Sigmoid colon (tissue), 4 donors: ENCODE measurements at regions not wholly inside any gene's neighbourhood (a gene's known extent, or its start where the extent isn't known, plus 50 kb on each side); places are given as distances from the start of the nearest gene placed in this dataset.

Experiments used
- CTCF ChIP-seq, 4 experiments: fragments of 450-650 bp in 3 of 4; fragments of 200-600 bp in 1 of 4; IDR thresholded peaks; one replicate each; pipeline ENCODE4 v1.5.1; 2016 to 2019; ENCODE audit warnings: antibody characterized with exemption in 4 of 4, mild to moderate bottlenecking in 3 of 4, moderate library complexity in 2 of 4
- POLR2A ChIP-seq, 2 donors: fragments of 450-650 bp; IDR thresholded peaks; one replicate each; pipeline ENCODE4 v1.6.1; 2016; ENCODE audit warnings: antibody characterized with exemption in 2 of 2, mild to moderate bottlenecking in 2 of 2, moderate library complexity in 2 of 2
- POLR2AphosphoS5 ChIP-seq, 4 donors: sonication (generic); formaldehyde crosslinking; IDR thresholded peaks; one replicate each; pipeline ENCODE4 v1.6.1; 2017; ENCODE audit warnings: antibody characterized with exemption in 4 of 4

GRCh38 chr3:193929373-193929772, 206.6 kb upstream of the HES1 start:
- no peak for TF ChIP-seq POLR2A (IDR thresholded peaks at IDR 0.05)
- TF ChIP-seq CTCF (IDR thresholded peaks at IDR 0.05), result no peak
- TF ChIP-seq POLR2AphosphoS5 (IDR thresholded peaks at IDR 0.05), result no peak
